IPS-18c (cell line): ENCODE measurements at regions not wholly inside any gene's neighbourhood (a gene's known extent, or its start where the extent isn't known, plus 50 kb on each side); places are given as distances from the start of the nearest gene placed in this dataset.

ENCODE experiments used
- H3K4me3 ChIP-seq: 2 replicates; pipeline ENCODE4 v1.7.0; 2013; ENCODE audit warnings: low read depth, mild to moderate bottlenecking, low read length, moderate library complexity; ENCODE audit not compliant: insufficient read depth
- H3K9me3 ChIP-seq: one replicate; pipeline ENCODE4 v1.6.1; 2013; ENCODE audit warnings: mild to moderate bottlenecking, low read length, moderate library complexity; ENCODE audit not compliant: control insufficient read depth, insufficient read depth

DNA sequence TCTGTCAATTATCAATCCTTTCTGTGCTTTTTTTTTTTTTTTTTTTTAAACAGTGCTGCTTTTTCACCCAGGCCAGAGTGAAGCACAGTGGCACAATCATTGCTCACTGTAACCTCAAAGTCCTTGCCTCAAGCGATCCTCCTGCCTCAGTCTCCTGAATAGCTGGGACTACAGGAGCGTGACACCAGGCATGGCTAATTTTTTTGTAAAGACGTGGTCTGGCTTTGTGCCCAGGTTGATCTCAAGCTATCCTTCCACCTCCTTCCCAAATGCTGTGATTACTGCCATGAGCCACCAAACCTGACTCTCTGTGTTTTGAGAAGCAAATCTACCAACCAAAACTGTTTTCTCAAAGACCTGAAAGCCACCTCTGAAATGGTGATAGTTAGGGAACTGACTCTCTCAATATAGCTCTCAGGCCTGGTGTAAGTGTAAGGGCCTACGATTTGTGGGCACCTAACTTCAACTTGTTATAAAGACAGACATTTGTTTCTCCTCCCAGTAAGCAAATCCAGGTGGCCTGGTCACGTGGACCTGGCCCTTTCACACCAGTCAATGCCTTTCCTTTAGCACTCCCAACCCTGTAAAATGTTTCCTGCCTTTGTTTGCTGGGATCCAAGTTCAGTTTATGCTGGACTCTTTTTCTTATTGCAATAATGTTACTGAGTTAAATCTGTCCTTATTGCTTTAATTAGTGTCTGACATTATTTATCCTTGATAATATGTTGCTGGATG lies 2015.9 kb downstream of the PCDH7 start:
- no peaks in the 10 kb centered on the region for H3K9me3 ChIP-seq
- no peak overlapping the region for H3K4me3 ChIP-seq

DNA sequence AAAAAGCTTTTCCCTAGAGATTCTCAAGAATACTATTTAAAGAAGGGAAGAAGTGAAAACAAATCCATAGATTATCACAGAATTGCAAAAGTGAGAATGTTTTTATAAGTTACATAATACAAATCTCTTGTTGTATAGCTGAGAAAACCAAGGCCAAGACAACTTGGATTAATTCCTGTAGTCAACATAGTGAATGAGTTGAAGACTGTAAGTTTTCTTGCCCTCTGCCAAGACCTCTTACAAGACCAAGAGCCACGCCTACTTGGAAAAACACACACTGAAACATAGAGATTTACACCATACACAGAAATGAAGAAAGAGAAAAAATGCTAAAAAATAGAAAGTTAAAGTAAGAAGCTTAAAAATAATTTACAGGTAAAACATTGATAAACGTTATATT lies 2024.0 kb downstream of the PCDH7 start:
- H3K9me3 ChIP-seq: no peaks in the 10 kb centered on the region
- H3K4me3 ChIP-seq: no peak overlapping the region

DNA sequence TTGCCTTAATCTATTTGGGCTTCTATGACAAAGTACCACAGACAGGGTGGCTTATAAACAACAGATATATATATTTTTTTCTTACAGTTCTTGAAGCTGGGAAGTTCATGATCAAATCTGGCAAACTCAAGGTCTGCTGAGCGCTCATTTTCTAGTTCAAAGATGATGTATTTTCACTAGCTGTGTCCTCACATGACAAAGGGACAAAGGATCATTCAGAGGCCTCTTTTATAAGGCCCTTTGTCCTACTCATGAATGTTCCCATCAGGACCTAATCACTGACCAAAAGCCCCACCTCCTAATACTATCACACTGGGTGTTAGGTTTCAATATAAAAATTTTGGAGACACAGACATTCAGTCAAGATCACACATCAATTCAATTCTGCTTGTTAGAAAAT lies 2025.2 kb downstream of the PCDH7 start:
- Histone ChIP-seq H3K4me3 (no peak overlapping the region), H3K9me3 (no peaks in the 10 kb centered on the region)

DNA sequence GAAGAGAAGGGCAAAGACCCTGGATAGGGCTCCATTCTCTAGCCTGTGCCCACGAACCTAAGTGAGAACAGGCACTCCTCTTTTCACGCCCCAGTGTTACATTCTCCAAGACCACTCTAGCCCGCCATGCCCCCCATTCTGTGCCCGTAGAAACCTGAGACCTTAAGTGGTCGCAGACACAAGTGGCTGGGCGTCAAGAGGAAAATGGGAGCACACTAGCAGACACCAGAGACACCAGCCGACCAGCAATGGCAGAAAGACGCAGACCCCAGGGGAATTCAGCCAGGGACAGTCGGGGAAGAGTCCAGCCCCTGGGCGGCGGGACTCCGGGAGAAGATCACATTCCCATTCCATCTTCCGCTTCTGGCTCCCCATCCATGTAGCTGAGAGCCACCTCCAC lies 2027.9 kb downstream of the PCDH7 start:
- Histone ChIP-seq H3K4me3 (no peak overlapping the region), H3K9me3 (no peaks in the 10 kb centered on the region)

DNA sequence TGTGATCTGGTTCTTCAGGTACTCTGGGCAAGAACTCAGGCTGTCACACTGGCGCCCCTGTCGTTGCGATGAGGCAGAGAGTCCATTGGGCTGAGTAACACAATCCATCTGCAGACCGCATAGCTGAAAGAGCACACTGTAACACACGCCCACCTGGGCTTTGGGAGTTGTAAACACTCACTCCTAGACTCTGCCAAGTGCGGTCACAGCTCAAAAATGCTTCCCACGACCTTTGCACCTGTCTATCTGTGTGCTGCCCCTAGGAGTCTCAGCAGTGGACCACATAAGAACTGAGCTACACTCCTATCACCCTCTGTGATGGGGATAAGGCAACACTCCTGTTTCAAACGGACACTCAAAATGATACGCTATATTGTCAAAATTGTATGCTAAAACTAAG lies 2028.3 kb downstream of the PCDH7 start:
- H3K4me3 ChIP-seq: no peak overlapping the region
- no peaks in the 10 kb centered on the region for H3K9me3 ChIP-seq

DNA sequence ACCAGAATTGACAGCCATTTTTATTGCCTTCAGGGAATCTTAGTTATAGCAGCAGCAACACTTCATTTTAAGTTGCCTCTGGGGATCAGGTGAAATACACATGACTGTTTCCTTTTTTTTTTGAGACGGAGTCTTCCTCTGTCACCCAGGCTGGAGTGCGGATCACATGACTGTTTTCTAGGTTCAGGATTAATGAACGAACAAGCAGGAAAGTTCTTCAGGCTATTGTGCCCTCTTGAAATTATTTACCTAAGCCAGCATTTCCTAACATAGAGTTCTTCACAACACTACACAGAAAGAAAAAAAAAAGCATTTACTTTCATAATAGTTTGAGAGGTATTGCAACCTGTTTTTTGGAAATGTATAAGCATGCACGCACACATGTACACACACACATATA lies 2032.8 kb downstream of the PCDH7 start:
- Histone ChIP-seq H3K4me3 (no peak overlapping the region), H3K9me3 (no peaks in the 10 kb centered on the region)

DNA sequence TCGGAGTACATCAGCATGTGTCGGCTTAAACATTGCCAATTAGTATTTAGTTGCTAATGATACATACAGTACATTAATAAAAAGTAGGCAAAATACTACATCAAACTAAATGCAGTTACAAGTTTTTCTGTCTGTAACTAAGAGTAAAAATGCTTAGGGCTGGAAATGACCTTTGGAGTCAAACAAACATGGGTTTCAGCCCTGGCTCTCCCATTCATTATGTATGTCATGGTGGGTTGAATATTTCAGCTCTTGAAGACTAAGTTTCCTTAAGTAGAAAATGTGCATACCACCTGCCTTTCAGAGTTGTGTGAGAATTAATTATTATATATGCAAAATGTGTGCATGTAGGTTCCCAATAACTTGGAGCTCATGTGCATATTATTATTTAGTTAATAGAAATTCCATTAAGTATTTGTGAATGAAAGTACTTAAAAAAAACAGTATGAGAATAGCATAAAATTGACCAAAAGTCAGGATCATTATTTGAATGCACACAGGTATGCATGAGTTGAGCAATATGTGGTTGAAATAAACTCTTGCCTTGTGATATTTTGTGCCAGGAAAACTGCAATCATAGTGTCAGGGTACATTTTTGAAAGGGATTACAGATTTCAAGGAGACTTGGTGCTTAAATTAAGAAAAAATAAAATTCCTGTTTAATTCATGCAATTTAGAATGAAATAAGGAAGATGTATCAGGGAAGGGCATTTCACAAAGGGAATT lies 2048.7 kb downstream of the PCDH7 start:
- H3K4me3 ChIP-seq: no peak overlapping the region
- no peaks in the 10 kb centered on the region for H3K9me3 ChIP-seq

DNA sequence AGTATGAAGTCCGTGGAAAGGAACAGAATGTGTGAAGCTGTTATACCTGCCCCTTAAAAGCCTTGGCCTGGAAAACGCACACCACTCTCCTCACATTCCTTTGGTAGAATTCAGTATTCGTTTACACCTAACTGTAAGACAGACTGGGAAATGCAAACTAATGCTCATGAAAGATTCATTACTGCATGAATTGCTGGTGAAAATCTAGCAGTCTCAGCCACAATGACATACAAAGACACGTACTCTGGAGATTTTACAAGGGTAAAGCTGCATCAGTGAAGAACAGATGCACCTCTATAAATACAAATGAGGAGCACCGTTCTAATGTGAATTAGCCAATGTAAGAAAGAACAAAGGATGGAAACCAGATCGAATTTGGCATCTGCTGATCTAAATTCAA lies 2051.3 kb downstream of the PCDH7 start:
- Histone ChIP-seq H3K4me3 (no peak overlapping the region), H3K9me3 (no peaks in the 10 kb centered on the region)

DNA sequence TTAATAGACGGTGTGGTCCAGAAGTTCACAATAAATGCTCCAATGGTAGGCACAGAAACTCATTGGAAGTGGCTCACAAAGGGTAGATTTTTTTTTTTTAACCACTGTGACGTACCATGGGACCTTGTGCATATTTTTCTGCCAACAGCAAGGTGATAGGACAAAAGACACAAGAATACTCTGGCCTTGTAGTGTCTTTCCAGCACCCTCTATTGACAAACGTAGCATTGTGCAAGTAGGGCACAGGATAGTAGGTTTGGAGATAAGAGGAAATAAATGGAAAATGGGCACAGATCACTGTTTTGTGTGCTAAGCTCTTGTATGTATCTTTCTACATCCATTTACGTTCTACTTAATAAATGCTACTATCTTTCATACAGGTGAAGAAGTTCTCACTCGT lies 2054.9 kb downstream of the PCDH7 start:
- Histone ChIP-seq H3K9me3 (no peaks in the 10 kb centered on the region), H3K4me3 (no peak overlapping the region)

DNA sequence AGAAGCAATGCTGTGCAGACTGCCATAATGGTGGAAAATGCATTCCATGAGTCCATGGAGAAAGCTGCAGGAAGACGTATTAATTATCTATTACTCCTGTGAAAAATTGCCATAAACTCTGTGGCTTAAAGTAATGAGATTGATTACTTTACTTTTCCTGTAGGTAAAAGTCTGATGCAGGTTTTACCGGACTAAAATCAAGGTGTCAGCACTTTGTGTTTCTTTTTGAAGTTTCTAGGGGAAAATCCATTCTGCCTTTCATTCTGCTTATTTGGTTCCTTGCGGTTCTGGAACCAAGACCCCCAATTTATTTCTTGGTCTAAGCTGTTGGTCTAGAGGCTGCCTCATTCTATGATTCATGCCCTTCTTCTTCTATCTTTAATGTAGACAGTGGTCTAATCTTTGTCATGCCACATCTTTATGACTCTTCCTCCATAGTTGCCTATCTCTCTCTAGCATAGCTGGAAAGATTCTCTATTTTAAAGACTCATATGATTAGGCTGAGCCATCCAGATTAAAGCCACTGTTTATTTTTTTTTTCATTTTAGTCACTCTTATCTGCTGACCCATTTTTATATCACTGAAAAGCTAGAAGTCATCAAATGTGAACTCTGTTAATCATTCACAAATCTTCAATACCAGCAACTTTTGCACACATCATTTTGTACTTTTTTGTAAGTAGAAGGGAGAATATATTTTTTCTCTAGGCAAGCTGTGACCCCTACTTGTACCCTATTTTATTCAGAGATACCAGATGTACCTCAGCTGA lies 2056.4 kb downstream of the PCDH7 start:
- H3K9me3 ChIP-seq: no peaks in the 10 kb centered on the region
- no peak overlapping the region for H3K4me3 ChIP-seq

DNA sequence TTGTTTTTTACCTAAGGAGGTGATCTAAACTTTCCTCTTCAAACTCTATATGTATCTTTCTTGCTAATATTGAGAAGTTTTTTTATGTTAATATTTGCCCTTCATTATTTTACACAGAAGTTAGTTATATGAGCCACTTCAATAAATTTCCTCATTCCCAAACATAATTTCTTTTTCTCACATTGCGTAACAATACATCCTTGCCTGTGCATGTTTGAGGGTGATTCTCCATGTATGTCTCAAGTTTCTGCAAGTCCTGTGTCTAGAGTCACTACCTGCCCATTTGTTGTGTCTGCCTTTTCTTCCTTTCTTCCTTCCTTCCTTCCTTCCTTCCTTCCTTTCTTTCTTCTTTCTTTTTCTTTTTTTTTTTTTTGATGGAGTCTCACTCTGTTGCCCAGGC lies 2057.9 kb downstream of the PCDH7 start:
- no peaks in the 10 kb centered on the region for H3K9me3 ChIP-seq
- H3K4me3 ChIP-seq: no peak overlapping the region

DNA sequence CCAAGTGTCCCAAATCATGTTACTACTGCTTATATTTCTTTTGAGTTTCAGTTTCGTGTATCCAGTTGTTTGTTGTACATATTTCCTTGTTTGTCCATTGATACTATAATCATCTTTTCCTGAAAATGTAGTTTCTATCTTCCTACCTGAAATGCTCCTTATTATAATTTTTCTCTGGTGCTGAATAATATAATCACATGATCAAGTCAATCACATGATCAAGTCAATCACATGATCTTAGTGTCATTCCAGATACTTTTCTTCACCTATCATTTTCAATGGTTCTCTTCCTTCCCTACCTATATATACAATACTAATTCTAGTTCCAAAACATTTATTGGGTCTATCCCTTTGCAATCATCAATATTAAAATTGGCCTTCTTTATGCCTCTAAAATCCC lies 2058.8 kb downstream of the PCDH7 start:
- no peak overlapping the region for H3K4me3 ChIP-seq
- H3K9me3 ChIP-seq: no peaks in the 10 kb centered on the region

DNA sequence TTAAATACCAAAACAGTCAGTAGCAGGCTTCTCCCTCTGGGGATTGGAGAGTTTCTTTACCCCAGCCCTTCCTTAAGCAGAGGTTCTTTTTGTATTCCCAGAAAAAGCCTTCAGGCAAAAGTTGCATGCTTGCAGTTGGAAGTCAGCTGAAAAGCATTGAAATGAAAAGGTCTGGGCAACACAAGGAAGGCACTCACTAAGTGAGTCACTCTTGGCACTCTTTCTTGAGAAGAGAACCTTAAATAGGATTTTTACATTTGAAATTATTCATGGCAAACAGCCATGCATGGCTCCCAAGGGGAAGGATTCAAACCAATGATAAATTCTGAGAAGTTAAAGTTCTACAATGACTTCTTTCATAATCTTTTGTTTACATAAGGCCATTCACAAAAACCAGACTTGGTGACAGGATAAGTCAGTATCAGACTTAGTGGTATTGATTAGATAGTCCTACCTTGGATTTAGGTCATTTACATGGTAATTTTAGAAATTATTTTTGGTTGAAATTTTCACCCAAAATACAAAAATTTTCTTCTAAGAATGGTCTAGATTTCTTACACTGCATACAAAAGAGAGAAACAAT lies 2068.9 kb downstream of the PCDH7 start:
- H3K4me3 ChIP-seq: no peak overlapping the region
- no peaks in the 10 kb centered on the region for H3K9me3 ChIP-seq

DNA sequence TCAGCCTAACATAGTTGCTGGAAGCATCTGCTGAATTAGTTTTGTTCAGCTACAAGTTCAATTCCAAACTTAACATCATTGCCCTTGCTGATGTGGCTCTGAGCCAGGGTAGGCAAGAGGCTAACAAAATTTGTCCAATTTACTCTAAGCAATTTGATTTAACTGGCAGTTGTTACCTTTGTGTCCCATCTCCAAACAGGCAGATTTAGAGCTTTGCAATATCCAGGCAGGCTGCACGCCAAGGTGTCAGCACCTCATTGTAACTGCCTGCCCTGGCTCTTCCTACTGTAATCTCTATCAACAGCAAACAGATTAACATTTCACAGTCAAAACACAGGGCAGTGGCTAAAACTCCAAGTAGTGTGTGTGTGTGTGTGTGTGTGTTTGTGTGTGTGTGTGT lies 2070.6 kb downstream of the PCDH7 start:
- H3K4me3 ChIP-seq: no peak overlapping the region

DNA sequence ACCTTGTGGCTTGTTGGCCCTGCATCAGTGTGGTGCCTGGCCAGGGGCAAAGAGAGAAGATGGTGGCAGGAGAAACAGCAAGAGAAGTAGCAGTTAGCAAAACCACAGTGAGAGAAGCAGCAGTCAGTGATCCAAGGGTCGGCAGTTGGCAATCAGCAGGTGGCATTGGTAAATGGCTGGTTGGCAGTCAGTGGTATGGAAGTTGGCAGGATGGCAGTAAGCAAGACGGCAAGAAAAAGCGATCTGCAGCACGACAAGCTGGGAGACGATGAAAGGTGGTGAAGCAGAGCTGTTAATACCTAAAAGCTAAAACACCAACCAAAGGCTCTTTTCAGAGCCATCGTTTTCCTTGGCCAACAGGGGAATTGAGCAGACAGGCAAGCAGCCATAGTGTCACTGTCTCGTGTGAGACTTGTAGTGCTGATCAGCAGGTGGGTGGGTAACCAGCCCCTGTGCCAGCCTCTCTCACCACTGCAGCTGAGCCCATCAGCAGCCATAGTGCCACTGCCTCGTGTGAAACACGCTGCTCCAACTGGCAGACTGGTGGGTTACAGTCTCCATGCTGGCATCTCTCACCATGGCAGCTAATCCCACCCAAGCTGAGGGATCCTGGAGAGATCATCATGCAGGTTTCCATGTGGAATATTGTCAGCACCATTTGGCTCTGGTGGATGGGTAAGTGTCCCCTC lies 2078.4 kb downstream of the PCDH7 start:
- H3K4me3 ChIP-seq: no peak overlapping the region

More for the DNA sequence above, 2070.6 kb downstream of the PCDH7 start:
- H3K9me3 ChIP-seq: no peaks in the 10 kb centered on the region

DNA sequence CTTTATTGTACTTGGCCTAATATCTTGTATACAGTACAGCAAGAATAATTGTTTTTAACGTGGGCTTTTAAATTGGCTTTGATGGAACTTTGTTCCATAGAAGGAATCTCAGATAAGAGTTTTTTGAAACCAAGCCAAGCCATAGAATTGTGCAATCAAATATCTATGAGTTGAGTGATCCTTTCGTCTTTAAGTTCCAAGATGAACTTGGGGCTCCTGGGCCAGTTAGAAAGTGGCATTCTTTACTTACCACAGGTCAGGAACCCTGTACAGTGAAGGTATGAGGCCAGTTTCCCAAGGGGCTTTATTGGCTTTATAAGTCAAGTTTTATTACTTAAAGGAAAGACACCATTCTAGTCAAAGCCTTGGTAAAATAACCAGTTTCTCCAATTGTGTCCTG lies 2104.2 kb downstream of the PCDH7 start:
- H3K9me3 ChIP-seq: peaks cover 5% of the 10 kb centered on the region
- H3K4me3 ChIP-seq: no peak overlapping the region

More for the DNA sequence above, 2078.4 kb downstream of the PCDH7 start:
- peaks cover 3% of the 10 kb centered on the region for H3K9me3 ChIP-seq

DNA sequence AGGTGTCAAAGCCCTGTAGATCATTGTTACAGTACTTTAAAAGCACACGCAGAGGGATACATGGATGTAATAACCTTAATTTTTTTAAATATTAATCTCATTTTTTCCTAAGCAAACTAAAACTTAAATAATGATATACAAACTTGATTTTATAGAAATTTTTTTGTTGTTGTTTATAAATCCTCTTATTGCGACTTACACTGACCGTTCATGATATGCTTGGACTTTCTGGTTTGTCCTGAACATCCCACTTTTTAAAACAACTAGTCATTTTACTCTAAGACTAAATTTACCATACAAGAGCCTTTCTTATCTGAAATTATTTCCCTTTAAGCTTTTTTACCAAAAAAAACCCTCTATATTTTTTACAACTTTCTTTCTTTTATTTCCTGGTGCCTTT lies 2106.0 kb downstream of the PCDH7 start:
- Histone ChIP-seq H3K9me3 (peaks cover 5% of the 10 kb centered on the region), H3K4me3 (no peak overlapping the region)
